Activated T-helper 9 cell treated with anti-CD3 and anti-CD28 coated beads, Interleukin-2, amount 50 U/mL, for 16 hours (primary cell): ENCODE measurements at regions not wholly inside any gene's neighbourhood (a gene's known extent, or its start where the extent isn't known, plus 50 kb on each side); places are given as distances from the start of the nearest gene placed in this dataset.
"Not testable (repeated sequence)": the region's sequence is repeated elsewhere in the genome, so short reads cannot be mapped to it uniquely, and the experiment has no call there.

Experiments used
- DNase-seq: peaks from one replicate; pipeline ENCODE4 v3.0.0-alpha.2; 2020; ENCODE audit warnings: low read depth

DNA sequence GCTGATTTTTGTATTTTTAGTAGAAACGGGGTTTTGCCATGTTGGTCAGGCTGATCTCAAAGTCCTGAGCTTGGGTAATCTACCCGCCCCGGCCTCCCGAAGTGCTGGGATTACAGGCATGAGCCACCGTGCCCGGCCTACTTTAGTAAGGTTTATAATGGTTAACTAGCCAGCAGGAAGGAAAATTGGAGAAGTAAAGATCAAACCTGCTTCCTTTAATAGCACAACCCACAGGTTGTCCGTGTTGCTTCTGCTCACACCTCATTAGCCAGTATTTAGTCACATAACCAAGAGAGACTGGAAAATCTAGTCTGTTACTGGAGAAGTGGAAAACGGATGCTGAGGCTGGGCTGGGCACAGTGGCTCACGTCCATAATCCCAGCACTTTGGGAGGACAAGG, 51.9 kb upstream of the TBL1XR1 start:
- DNase-seq = no peak

DNA sequence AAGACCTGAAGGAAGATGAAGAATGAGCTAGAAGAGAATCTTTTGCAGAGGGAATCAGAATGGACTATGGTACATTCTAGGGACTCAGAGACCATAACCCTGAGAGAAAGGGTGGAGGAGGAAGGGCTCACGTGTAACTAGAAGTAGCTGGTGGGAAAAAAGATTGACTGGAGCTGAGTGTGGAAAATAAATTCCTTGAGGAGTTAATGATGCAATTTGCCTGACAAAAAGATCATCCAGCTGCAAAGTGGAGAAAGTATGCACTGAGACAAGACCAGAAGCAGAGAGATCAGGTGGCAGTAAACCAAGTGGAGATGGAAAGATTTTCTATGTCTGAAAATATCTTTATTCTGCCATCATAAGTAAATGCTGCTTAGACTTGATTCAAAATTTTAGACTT, 52.9 kb upstream of the TBL1XR1 start:
- no peak for DNase-seq

- no peak for DNase-seq
Measured at GRCh38 chr3:177251755-177252154, 54.5 kb upstream of the TBL1XR1 start.

- no peak for DNase-seq
Measured at GRCh38 chr3:177257006-177257405, 59.7 kb upstream of the TBL1XR1 start.

GRCh38 chr3:177257625-177258024, 60.3 kb upstream of the TBL1XR1 start:
- no peak for DNase-seq

- DNase-seq = no peak
Measured at GRCh38 chr3:177262396-177262795, 65.1 kb upstream of the TBL1XR1 start.

- no peak for DNase-seq
Measured at GRCh38 chr3:177263615-177264368, 66.5 kb upstream of the TBL1XR1 start.

DNA sequence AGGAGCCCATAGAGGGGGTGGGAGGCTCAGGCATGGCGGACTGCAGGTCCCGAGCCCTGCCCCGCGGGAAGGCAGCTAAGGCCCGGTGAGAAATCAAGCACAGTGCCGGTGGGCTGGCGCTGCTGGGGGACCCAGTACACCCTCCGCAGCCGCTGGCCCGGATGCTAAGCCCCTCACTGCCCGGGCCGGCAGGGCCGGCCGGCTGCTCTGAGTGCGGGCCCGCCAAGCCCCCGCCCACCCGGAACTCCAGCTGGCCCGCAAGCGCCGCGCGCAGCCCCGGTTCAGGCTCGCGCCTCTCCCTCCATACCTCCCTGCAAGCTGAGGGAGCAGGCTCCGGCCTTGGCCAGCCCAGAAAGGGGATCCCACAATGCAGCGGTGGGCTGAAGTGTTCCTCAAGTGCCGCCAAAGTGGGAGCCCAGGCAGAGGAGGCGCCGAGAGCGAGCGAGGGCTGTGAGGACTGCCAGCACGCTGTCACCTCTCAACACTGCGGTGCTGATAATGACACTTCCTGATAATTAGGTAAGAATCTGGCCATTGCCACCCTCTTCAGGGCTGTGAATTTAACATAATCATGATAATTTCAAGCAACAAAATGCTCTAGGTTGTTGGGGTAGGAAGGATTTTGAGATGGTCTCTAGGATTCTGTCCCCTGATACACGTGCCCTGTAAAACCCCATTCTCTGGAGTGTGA, 74.7 kb upstream of the TBL1XR1 start:
- not testable (repeated sequence) for DNase-seq

DNA sequence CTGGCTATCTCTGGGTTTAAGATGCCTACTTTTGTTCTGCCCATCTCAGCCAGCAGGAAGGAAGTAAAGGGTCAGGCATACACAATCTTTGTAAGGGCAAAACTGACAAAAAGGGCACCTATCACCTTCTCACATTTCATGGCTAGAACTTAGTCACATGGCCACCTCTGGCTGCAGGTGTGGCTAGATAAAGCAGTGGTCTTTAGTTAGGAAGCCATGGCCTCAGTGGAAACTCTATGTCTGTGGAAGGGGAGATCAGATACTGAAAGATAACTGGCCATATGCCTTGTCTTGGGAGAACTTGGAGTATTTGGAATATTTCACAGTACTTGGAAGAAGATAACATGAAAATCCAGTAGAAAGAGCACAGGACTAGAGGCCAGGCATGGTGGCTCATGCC, 80.7 kb upstream of the TBL1XR1 start:
- DNase-seq = no peak

GRCh38 chr3:177279118-177279815, 82.0 kb upstream of the TBL1XR1 start:
- no peak for DNase-seq

- no peak for DNase-seq
Measured at GRCh38 chr3:177281292-177282118, 84.2 kb upstream of the TBL1XR1 start.

DNA sequence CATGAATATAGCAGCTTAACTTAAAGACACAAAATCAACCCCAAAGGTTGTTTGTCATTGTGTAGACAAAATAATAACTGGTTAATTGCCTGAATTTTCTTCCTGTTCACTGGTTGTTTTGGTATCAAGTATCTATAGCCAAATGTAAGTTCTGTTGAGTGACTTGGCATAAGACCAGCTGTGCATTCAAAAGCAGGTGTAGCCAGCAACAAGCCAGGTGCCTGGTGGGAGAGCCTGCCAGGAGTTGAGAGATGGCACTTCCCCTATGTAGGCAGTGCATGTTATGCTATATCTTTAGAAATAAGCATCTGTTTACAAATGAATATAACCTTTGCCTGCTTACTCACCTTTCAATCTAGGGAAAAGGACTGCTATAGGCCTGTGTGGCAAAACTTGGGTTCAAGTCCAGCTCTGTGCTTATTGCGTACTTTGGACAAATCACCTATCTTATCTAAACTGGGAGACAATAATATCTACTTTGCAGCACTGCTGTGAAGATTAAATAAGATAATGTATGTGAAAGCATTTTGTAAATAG, 84.9 kb upstream of the TBL1XR1 start:
- DNase-seq = no peak

GRCh38 chr3:177283983-177284382, 86.7 kb upstream of the TBL1XR1 start:
- no peak for DNase-seq

GRCh38 chr3:177284383-177284881, 87.2 kb upstream of the TBL1XR1 start:
- DNase-seq = no peak

GRCh38 chr3:177286034-177286433, 88.8 kb upstream of the TBL1XR1 start:
- DNase-seq = no peak

DNA sequence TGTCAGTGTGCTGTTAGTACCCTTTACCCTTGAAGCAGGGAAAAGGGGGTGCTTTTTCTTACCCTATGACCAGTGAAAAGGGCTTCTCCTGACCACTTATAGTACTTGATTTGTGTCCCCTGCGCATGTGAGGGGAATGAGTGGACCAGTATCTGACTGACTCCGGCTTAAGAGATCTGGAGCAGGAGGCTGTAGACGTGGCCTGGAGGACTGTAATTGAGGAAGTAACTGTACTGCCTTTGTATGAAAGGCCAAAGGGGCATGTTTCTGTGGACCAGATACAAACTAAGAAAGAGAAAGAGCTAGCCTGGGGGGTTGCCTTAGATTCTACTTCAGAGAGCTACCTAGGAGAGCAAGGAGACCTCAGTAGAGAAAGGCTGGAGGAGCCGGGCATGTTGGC, 89.9 kb upstream of the TBL1XR1 start:
- no peak for DNase-seq

DNA sequence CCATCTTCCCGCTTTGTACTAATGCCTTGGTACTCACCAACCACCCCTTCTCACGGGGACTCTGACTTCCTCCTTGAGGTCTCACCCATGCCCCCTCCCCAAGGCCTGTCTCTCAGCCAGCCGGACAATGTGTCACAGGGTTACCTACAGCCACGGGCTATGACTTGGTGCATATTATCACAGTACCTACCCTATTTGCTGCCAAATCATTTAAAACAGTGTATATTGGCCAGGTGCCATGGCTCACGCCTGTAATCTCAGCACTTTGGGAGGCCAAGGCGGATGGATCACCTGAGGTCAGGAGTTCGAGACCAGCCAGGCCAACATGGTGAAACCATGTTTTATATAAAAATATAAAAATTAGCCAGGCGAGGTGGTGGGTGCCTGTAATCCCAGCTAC, 93.4 kb upstream of the TBL1XR1 start:
- DNase-seq = no peak

DNA sequence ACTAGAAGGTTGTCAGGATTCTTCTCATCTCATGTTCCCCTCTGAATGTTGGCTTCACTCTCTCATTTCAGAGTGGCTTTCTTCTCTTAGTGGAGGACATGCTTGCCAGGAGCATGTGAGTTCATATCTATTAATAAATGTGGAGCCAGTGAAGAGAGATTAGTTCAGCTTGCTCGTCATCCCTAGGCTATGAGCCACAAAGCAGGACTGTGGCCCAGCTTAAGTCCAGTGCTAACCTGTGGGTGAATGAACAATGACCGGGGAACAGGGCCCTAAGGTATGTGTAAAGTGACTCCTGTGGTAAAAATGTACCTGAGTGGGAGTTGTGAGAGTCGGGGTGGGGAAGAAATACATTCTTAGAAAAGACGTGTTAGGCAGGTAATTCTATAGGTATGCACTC, 96.9 kb upstream of the TBL1XR1 start:
- no peak for DNase-seq

DNA sequence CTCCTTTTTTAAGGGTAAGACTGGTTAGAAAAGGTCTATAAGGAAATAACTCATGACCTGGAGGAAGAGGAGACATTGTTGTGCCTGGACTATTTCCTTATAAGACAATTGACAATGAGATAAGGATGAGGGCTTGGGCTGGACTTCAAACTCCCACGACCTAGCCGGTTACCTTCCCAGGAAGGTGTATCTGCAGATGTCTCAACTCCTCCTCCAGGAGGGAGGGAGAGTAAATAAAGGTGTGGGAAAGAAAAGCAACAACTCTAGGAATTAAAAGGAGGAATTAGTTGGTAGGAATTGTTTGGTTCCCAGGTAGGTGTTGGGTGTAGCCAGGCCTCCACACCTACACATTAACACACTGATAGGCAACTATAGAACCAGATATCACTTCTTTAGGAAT, 97.8 kb upstream of the TBL1XR1 start:
- no peak for DNase-seq

DNA sequence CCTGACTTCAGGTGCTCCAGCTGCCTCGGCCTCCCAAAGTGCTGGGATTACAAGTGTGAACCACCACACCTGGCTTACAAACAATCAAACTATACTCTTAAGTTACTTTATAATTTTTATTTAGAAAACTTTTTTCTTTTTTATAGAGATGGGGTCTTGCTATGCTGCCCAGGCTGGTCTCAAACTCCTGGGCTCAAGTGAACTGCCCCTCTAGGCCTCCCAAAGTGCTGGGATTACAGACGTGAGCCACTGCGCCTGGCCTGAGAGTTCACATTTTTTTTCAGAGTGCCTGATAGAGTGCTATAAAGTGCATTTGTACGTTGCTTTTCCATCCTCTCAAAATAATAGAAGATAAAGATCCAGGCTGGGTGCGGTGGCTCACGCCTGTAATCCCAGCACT, 102.0 kb upstream of the TBL1XR1 start:
- no peak for DNase-seq

DNA sequence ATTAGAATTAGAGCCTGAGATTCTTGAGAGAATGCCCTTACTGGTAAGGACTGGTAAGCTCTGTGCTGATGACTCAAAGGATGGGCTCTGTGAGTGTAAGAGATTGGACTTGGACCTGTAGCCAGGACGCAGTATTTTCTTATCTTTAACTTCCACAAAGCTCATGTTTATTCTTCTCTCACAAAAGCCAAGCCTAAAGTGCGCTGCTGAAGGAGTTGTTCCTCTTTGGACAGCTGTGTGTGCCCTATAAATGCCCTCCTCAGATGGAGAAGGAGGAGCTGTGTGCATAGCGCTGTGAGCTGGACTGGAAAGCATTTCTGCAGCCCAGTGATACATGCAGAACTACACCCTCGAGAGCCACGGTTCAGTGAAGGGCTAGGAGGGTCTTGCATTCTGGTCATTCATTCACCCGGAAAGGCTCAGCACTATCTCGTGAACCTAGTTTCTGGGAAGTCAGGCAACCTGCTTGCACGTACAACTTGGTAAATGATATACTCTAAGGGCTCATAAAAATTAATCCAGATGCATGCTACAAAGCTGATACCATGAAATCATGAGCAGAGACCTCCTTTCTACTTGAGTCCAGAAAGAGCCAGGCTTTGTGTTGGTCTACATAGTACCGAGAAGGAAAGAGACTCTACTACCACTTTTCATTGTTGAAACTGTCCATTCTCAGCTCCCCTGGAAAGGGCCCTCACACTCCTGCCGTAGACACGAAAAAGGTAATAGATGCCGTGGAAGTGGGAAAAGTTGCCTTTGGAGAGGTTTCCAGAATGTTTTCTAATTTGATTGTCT, 103.0 kb upstream of the TBL1XR1 start:
- DNase-seq = no peak
